Stimulated activated CD4-positive, alpha-beta T cell treated with anti-CD3 and anti-CD28 coated beads, Interleukin-12 subunit alpha, Interleukin-12 subunit beta, amount 100 ng/mL, for 48 hours (primary cell): ENCODE measurements at regions not wholly inside any gene's neighbourhood (a gene's known extent, or its start where the extent isn't known, plus 50 kb on each side); places are given as distances from the start of the nearest gene placed in this dataset.

Experiments
- DNase-seq, 3 donors: peaks; one replicate each; pipeline ENCODE4 v3.0.0-alpha.2; 2020; ENCODE audit warnings: low read depth in 2 of 3, low spot score in 1 of 3

DNA sequence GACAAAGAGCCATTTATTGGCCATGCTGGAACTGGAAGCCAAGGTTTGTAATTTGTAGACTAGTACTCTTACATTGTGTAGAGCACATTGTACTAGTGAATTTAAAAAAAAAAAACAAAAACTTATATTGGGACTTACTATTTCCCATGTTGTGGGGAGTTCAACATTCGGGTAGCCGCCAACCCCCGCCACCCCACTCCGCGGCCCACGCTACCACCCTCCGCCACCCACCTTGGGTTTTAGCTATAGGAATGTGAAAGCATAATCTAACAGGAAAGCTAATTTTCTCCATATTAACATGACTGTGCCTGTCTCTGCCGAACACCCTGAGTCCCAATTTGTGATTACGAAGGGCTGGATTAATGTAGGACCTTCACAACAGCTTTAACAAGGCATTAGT lies 275.8 kb downstream of the FIGN start:
- DNase-seq = no peak

DNA sequence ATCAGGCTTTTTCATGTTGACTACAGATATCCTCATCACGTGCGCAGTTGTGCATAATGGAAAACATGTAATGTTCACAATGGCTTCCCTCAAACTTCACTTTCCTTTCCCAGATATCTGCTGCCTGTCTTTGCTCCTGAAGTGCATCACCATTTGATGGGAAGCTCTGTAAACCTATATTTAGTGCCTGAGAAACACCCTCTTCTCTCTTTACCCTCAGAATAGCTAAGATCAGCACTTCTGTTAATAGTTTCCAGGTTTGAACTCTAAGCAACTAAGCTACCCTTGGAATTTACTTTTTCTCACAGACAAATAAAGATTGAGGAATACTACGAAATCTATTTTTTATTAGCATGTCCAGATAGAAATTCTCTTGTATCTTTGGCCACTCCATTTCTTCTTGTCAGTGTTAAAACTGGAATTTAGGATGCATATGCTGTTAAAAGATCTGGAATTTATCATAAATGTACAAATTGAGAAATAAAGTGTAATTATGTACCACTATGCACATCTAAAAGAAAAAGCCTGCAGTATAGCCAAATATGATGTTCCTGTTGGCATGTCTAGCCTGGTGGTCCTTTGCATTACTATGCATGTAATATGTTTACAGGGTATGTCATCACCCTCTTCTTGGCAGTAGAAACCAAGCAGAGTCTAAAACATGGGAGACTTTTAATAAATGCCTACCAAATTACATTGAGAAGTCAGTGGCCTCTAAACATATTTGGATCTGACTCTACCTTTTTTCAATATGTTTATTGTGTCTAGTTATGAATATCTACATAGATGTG lies 278.7 kb downstream of the FIGN start:
- no peak for DNase-seq

DNA sequence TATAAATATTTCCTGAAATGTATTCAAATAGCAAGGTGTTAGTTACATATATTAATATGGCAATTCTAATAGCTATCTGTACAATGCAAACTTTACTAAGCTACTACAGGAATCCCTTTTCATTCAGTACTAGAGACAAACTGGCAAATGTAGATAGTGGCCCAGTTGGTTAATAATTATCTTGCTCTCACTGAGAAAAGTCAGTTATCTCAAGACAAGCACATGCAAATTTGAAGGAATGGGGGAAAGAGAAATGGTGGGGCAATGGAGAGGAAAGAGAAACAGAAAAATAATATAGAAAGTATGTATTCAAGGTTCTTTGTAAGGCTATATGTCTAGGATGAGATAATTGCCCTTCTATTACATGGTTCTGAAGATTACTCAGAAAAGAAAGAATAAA lies 280.0 kb downstream of the FIGN start:
- no peak for DNase-seq

DNA sequence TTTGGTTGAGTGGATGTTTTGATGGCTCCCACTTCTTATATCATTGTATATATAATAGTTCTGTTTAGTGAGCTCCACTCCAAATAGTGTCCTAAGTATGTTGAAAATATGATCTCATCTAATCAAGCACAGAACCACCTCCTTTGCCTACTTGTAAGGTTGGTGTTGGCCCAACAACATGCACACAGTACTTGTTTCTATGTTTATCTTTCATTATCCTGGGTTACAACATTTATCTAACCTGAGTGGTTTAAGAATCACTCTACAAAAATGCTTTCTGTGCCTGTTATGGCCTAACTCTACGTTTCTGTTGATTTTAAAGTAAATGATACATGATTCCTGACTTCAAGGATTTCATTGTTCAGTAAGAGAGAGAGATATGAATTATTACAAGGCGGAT lies 281.9 kb downstream of the FIGN start:
- DNase-seq = no peak

DNA sequence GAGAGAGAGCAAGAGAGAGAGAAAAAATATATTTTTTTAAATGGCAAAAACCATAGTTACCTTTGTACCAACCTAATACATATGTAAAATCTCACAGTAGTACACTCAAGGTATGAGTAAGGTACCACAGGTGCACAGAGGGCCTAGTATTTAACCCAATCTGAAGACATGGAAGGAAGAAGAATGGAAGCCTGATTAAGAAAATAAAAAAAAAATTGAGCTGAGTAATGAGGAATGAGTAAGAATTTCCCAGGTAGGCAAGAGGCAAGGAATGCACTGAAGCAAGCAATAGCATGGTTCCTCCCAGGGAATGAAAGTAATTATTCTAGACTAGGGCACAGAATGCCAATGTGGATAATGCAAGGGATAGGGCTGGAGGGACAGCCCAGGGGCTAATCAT lies 294.2 kb downstream of the FIGN start:
- no peak for DNase-seq

DNA sequence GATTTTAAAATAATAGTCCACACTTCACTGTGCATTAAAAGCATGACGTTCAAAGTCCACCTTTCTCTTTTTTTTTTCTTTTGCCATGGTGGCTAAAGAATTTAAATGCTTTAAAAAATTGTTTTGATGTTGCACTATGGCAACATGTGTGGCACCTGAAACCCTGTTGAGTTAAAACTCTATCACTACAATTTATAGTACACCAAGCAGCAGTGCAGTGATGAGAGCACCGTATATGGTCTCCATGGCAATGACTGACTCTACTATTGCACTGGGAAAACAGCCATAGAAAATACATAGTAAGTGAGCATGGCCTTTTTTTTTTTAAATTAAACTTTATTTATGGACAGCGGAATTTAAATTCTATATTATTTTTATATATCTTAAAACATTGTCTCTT lies 298.8 kb downstream of the FIGN start:
- no peak for DNase-seq

DNA sequence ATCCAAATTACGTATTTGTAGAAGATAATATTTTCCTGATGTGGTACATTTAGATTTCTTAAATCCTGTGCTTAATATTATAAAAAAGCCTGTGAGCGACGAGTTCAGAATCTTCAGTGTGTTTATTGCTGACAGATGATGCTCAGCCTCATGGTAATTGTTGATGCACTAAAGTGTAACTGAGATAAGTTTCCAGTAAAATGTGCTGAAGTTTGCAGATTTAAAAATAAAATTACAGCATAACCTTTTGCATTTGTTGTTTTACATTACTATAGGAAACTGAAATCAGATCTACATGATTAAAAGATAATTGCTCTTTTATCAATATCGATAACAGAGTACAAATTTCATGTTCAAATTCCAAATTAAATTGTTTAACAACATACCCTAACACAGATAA lies 307.6 kb downstream of the FIGN start:
- no peak for DNase-seq

DNA sequence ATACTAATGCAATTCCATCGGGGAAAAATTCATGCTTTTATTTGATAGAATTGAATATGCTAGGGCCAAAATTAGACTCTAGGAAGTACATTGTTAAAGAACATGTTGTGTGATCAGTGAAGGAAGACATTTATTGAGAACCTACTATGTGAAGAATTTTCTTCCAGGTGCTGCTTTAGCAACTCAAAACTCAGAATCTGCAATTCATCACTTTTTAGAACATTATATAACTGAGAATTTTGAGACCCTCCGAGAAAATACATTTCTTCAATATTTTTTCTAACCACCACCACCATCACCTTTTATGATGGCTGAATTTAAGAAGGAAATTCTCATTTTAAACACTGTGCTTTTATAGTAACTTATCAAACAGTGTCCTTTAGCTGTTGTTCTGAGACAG lies 315.2 kb downstream of the FIGN start:
- no peak for DNase-seq

DNA sequence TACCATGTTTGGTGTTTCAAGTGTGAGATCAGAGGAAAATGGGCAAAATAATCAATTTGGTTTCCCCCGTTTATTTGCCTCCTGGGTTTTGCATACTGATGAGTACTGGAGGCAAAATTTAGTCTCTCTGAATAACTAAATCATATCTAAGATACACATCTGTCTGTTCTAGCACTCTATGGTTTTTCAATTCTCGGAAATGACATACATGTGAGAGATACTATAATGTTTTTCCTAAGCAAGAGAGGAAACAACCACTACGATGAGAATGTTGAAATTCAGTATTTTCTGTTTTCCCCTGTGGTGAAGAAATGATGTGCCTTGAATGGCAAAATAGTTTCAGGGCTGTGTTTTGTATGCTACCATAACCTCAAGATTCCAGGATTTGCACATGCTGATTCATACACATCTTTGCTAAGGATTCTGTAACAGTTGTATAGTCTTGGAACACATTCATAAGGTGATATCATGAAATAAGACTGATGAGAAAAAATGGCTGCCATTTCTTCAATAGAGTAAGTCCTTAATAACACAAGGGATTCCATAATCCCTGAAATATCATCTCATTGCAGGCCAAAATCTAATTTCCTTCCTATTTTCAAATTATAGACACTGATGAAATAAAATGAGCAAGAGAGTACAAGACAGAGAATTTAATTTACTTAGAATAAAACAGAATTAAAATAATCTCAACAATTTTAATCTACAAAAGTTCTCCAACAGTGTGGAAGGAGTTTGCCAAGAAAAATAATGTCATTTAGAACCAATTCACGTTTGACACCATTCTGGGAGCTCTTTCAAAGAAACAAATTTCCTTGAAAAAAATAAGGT lies 316.6 kb downstream of the FIGN start:
- DNase-seq = no peak

DNA sequence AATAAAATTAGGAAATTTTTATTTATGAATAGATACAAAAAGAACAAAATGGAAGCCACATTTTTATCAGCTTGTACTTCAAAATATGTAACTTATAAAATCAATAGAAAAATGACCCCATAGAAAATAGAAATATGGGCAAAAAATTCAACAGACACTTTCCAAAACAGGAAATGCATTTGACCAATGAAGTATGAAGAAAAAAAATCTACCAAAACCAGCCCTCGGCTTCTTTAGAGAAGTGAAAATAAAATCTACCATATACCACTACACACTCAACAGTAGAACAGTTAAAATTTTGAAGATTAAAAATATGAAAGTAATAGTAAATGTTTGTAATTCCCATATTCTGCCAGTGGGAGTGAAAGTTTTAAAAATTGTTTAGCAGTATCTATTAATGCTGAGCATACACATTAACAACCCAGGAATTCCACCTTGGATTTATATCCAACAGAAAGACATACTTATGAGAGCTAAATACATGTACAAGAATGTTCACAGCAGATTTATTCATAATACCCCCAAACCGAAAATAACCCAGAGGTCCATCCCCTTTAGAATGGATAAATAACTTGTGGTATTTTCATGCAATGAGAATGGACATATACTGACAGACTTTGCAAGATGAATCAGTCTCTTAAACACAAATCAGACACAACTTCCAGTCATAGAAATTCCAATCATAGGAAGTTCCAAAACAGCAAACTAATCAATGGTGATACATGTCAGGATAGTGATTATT lies 318.0 kb downstream of the FIGN start:
- DNase-seq = no peak

DNA sequence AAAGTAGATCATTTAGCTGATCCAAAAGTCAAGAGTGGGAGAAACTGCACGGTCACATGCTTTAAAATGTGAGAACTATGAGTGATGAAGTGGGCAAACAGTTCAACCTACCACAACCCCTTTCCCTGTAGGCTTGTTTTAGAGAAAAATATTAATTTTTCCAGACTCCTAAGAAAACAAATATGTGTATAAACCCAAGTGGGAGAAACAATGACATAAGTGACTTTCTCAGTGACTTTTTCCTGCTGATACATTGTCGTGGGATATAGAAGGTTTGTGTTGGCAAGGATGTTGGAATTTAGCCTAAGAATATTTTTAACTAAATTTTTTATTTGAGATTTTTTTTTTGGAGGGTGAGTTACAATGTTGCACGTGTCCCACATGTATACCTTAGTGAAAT lies 321.7 kb downstream of the FIGN start:
- DNase-seq = no peak

DNA sequence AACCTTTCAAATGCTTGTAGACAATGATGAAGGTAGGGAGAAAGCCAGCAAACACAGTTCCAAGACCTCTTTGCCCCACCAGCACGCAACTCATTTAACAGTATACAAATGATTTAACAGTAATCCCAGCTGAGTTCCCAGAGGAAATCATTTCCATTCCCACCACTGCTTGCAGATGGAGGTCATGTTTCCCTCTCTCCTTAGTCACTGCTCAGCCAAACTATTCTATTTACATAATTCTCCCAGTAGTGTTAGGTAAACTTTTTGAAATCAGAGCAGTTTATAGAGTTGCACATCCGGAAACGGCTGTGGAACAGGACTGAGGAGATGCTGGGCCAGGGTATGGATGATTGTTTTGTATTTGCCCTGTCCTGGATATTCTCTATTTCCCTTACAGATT lies 328.5 kb downstream of the FIGN start:
- DNase-seq = no peak

DNA sequence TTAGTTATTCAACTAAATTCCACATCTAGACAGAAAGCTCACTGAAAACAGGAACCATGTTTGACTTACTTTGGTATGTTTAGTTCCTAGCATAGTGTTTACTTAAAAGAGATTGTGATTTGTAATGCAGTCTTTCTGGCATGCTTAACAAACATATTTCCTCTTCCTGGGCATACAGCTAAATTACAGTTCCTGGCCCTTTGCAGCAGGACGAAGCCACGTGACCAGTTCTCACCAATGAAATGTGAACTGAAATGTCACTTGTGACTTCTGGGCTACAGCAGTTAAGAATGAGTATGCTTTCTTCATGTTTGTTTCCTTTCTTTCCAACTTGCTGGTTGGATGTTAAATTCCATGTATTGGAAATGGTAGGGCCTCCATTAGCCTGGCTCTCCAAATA lies 330.5 kb downstream of the FIGN start:
- DNase-seq = no peak

DNA sequence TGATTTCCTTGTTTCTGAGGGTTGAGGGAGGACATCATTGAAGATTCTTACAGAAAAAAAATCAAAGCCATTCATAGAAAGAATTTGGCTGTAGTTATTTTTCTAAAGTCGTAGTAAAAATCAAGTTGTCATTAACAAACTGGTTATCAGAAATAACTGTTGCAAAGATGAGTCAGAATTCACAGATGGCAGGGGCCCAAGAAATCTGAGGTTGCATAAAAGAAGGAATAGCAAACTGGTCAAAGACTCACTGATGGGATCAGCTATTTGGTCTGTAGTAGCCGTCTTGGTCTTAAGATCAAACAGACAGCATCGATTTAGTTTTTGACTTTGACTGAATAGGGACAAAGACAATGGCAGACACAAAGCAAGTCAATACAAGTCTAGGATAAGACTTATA lies 334.3 kb downstream of the FIGN start:
- no peak for DNase-seq

DNA sequence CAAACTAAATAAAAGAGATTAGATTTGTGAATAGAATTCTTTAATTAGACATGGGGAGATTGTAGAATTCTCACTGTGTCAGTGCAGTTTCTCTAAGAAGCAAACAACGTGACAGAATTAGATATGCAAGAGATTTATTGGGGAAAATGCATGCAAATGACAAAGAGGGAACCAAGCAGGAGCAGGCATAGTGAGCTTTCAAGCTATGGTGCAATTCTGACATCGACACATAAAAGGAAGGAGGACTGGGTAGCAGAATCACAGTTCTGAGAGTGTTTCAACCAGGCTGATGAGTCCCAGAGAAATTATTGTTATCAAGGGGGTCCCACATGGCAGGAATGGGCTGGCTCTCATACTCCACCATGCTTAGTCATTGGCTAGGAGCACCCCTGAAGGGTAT lies 338.4 kb downstream of the FIGN start:
- no peak for DNase-seq

DNA sequence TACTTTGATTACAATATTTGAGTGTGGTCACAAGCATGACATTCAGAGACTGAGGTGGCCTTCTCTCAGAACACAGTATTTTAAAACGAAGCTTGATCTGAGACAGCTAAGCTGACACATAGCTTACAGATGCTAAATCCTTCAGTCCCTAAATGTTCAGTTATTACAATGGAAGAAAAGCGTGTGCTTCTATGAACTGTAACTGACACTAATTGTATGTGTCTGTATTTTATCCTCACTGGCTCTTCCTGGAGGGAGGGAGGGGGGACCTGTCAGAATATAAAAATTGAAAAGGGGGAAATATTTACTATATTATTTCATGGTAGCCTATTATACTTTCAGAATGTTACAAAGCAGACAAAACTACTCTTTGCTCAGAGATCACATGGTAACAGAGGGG lies 340.2 kb downstream of the FIGN start:
- DNase-seq = no peak

DNA sequence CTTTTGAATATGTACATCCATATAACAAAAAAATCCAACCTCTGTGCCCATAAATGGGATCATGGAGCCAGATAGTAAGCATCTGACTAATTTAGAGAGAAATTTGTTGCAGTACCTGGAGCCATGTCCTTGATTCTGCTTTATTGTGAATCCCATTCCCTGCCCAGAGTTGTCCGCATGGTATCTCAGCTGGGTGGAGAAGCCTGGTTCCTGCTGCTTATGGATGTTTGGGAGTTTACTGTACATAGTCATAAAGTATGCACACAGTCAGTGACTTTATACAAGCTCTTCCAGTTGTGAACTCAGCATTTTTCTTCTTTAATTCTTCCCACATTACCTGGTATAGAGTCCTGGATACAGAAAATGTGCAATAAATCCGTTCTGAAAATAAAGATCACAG lies 346.0 kb downstream of the FIGN start:
- no peak for DNase-seq

DNA sequence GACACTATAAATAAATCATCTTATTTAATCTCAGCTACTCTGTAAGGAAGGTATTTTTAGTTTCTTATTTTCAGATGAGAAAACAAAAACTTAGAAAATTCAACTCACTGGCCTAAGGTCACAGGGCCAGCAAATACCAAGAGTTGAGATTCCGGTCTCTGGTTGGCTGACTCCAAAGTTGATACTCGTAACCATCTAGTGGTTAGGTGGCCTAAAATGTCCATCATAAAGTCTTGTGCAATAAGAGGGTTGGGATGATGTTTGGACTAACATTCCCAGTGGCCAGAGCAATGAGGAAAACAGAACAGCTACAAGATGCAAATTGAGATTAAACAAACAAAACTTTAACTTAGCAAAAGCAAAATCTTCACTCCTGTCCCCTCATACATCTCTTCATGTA lies 360.3 kb downstream of the FIGN start:
- no peak for DNase-seq

DNA sequence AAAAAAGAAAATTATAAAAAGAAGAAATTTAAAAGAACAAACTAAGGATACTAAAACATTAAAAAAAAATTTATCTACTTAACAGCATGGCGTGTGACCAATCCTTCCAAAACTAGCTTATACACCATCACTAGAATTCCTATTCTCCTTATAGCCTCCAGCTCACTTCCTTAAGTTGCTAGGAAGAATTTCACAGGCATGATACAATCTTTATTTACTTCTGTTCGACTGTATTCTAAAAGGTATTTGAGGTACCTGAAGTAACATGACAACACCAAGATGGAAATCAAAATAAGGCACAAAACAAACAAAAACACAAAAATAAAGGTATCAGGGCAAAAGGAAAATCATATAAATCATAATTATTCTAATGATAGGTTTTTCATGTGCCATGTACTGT lies 360.7 kb downstream of the FIGN start:
- DNase-seq = no peak

DNA sequence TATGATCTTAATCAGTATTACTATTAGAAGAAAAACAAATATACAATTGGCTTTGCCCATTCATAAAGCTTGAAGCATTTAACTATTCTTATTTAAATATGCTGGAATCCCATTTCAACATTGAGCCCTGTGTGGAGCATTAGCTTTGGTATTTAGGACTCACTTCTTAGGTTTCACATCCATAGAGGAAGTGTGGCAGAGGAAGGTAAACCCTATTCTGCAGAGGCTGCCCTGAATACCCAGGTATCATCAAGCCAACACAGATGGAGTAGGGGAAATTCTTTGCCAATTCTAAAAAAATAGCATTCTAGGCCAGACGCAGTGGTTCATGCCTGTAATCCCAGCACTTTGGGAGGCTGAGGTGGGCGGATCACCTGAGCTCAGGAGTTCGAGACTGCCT lies 361.5 kb downstream of the FIGN start:
- DNase-seq = no peak

DNA sequence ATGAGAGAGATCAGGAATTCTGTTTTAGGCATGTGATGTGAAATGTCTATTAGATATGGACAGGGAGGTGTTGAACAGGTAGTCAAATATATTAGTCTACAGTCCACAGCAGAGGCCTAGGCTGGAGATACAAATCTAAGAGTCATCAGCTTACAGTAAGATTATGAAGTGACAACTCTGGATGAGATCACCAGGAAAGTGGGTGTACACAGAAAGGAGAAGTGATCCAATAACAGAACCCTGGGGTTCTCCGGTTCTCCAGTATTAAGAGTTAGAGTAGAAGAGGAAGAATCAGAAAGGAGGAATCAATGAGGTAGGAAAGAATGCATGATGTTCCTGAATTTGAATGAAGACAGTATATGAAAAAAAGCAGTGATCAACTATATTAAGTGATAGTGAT lies 362.3 kb downstream of the FIGN start:
- DNase-seq = no peak
